Activated CD4-positive, alpha-beta T cell treated with anti-CD3 and anti-CD28 coated beads, Interleukin-2, amount 10 ng/mL, durations not matched to agents 7 days and 5 days (primary cell): ENCODE measurements at regions not wholly inside any gene's neighbourhood (a gene's known extent, or its start where the extent isn't known, plus 50 kb on each side); places are given as distances from the start of the nearest gene placed in this dataset.

Experiments
- CTCF ChIA-PET: fragments of 350-600 bp; sonication (Branson Sonifier 250); formaldehyde crosslinking; loops from one replicate; lab custom pipeline; 2021; ENCODE audit warnings: antibody characterized with exemption; lab: Charles Lee
- POLR2A ChIA-PET: fragments of 350-600 bp; sonication (Branson Sonifier 250); formaldehyde crosslinking; loops from one replicate; lab custom pipeline; 2021; ENCODE audit warnings: antibody characterized with exemption; lab: Charles Lee
- DNase-seq: peaks from one replicate; pipeline ENCODE4 v3.0.0-alpha.2; 2020
- H3K27ac Mint-ChIP-seq: one replicate; pipeline ENCODE4 v1.8.0; 2021; ENCODE audit warnings: mild to moderate bottlenecking, moderate library complexity, mixed read lengths
- H3K27me3 Mint-ChIP-seq: one replicate; pipeline ENCODE4 v1.8.0; 2021; ENCODE audit warnings: mixed read lengths
- H3K36me3 Mint-ChIP-seq: one replicate; pipeline ENCODE4 v1.8.0; 2021; ENCODE audit warnings: low read depth, mixed read lengths
- H3K4me1 Mint-ChIP-seq: one replicate; pipeline ENCODE4 v1.8.0; 2021; ENCODE audit warnings: mixed read lengths
- H3K4me3 Mint-ChIP-seq: one replicate; pipeline ENCODE4 v1.8.0; 2021; ENCODE audit warnings: mild to moderate bottlenecking, moderate library complexity, mixed read lengths
- H3K9me3 Mint-ChIP-seq: one replicate; pipeline ENCODE4 v1.8.0; 2021; ENCODE audit warnings: mixed read lengths

DNA sequence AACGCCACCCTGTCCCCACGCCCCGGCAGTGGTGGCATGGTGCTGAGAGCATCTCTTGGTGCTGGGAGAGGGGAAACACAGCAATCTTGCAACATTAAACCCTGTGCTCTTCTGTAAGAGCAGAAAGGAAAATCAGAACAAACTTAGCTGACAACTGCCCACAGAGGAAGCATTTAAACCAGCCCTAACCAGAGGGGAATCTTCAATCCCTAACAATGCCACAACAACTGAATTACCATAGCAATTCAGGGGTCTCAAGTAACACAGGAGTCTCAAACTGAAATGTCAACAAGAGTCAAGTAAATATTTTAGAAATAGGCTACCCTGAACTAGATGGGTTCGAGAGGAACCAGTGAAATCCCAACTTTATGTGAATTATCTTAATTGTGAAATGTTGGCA, 1983.6 kb downstream of the NCAM2 start:
- POLR2A ChIA-PET = no interaction called here
- Mint-ChIP-seq H3K4me3 (no peak overlapping the region), H3K9me3 (peaks cover 6% of the 10 kb centered on the region), H3K4me1 (no peaks in the 10 kb centered on the region), H3K36me3 (no peaks in the 10 kb centered on the region), H3K27ac (no peak overlapping the region), H3K27me3 (no peaks in the 10 kb centered on the region)
- no peak for DNase-seq
- CTCF ChIA-PET = interaction anchor here (1.3 kb wide), 1 partner anchor 12 kb away, joined by 3 read pairs; no protein-coding TSS in a partner anchor

DNA sequence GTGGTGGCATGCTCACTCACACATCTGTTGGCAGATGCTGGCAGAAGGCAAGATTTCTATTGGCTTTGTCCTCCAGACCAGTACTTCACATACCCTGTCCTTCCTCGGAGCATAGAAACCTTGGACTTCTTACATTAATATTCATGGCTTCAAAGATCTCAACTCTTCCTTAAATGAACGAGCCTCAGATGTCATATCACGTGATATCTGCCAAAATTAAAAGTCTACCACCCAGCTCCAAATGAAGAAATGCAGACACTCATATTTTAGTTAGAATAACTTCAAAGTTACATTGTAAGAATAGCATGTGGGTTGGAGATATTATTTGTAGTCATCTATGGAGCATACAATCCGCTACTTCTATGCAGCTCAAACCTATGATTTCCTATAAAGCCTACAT, 1994.9 kb downstream of the NCAM2 start:
- H3K4me3 Mint-ChIP-seq = no peak overlapping the region
- peaks cover 4% of the 10 kb centered on the region for H3K9me3 Mint-ChIP-seq
- no peaks in the 10 kb centered on the region for H3K36me3 Mint-ChIP-seq
- ChIA-PET POLR2A (no interaction called here), CTCF (interaction anchor here (1.2 kb wide), 1 partner anchor 21 kb away, joined by 3 read pairs; no protein-coding TSS in a partner anchor)
- DNase-seq = no peak
- H3K27ac Mint-ChIP-seq = no peak overlapping the region
- no peaks in the 10 kb centered on the region for H3K27me3 Mint-ChIP-seq
- no peaks in the 10 kb centered on the region for H3K4me1 Mint-ChIP-seq

DNA sequence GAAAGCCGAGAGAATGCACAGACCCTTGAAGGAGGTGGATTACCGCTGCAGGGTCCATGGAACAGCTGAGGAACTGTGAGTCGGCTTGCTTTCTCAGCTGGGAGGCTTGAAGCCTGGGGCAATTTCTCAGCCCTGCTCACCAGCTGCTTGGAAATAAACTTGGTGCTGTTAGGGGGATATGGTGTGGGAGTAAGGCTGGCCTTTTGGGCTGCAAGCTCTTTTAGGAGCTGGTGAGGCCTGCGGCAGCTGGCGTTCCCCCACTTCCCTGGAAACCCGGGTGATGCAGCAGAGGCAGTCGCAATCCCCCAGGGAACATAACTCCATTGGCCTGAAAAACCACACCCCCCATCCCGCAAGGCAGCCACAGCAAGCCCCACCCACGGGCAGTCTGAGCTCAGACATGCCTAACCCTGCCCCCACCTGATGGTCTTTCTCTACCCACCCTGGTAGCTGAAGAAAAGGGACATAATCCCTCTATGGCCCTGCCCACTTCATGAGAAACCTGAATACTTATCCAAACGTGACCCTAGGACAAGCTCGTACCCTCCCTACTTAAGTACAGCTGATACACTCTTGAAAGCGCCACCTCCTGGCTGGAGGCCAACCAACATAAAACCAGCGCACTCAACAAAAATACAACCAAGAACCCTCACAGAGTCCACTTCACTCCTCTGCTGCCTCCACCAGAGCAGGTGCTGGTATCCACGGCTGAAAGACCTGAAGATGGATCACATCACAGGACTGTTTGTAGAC, 1995.8 kb downstream of the NCAM2 start:
- H3K27ac Mint-ChIP-seq = no peak overlapping the region
- ChIA-PET CTCF (interaction anchor here (0.8 kb wide), 1 partner anchor 12 kb away, joined by 3 read pairs; no protein-coding TSS in a partner anchor), POLR2A (no interaction called here)
- no peak for DNase-seq
- H3K9me3 Mint-ChIP-seq = peaks cover 2% of the 10 kb centered on the region
- H3K4me1 Mint-ChIP-seq = no peaks in the 10 kb centered on the region
- no peaks in the 10 kb centered on the region for H3K36me3 Mint-ChIP-seq
- no peaks in the 10 kb centered on the region for H3K27me3 Mint-ChIP-seq
- no peak overlapping the region for H3K4me3 Mint-ChIP-seq

DNA sequence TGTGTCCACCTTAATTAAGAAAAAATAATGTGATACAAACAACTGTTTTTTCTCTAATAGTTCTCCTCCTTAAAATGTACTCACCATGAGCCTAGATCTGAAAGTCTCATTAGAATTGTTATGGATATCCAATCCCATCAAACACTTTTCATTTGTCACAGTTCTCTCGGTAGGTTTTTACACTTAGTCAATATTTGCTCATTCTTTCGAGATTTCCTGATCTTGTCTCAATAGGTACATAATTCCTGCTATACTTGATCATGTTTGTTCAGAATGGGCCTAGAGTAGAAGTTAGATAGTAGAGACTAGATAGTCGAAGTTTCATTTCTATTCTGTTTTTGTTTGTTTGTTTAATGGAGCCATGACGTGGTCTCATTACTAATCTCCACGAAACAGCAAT, 2005.7 kb downstream of the NCAM2 start:
- no peak overlapping the region for H3K27ac Mint-ChIP-seq
- no peaks in the 10 kb centered on the region for H3K4me1 Mint-ChIP-seq
- DNase-seq = no peak
- no peaks in the 10 kb centered on the region for H3K27me3 Mint-ChIP-seq
- no peak overlapping the region for H3K4me3 Mint-ChIP-seq
- POLR2A ChIA-PET = no interaction called here
- no peaks in the 10 kb centered on the region for H3K36me3 Mint-ChIP-seq
- CTCF ChIA-PET = no interaction called here
- peaks cover 5% of the 10 kb centered on the region for H3K9me3 Mint-ChIP-seq

DNA sequence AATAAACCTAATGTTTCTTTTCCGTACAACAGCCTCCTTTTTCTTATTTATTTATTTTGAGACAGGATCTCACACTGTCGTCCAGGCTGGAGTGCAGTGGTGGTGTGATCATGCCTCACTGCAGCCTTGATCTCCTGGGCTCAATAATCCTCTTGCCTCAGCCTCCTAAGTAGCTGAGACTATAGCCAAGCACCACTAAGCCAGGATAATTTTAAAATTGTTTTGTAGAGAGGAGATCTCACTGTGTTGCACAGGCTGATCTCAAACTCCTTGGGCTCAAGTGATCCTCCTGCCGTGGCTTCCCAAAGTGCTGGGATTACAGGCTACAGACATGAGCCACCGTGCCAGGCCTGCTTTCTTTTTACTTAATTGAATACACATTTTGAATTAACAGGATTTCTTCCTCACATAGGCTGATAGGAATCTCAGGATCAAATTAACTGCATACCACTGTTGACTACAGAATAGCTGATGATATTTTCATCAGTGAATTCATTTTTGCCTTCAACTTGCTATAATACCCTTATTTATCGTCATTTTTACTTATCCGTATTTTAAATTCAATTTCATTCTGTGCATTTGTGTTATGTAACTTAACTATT, 2010.5 kb downstream of the NCAM2 start:
- H3K27me3 Mint-ChIP-seq = no peaks in the 10 kb centered on the region
- no peaks in the 10 kb centered on the region for H3K36me3 Mint-ChIP-seq
- CTCF ChIA-PET = no interaction called here
- no peaks in the 10 kb centered on the region for H3K4me1 Mint-ChIP-seq
- H3K4me3 Mint-ChIP-seq = no peak overlapping the region
- DNase-seq = no peak
- peaks cover 5% of the 10 kb centered on the region for H3K9me3 Mint-ChIP-seq
- POLR2A ChIA-PET = no interaction called here
- H3K27ac Mint-ChIP-seq = no peak overlapping the region

DNA sequence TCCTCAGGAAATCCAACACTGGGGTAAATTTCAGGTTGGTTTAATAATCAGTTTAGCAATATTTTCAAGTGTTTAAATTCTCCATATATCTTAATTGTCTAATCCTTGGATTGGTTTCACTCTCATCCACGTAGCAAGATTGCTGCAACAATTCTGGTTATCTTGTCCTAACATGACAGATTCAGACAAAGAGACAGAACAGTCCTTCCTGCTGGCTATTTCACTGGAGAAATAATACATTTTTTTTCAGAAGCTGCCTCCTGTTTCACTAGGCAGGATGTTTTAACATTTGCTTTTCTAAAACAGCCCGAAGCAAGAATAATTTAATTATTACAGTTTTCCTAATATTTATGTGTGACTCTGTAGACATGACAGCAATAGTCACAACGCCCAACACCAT, 2011.2 kb downstream of the NCAM2 start:
- H3K4me1 Mint-ChIP-seq = no peaks in the 10 kb centered on the region
- no peaks in the 10 kb centered on the region for H3K27me3 Mint-ChIP-seq
- ChIA-PET CTCF (no interaction called here), POLR2A (no interaction called here)
- H3K4me3 Mint-ChIP-seq = no peak overlapping the region
- peaks cover 5% of the 10 kb centered on the region for H3K9me3 Mint-ChIP-seq
- DNase-seq = no peak
- no peak overlapping the region for H3K27ac Mint-ChIP-seq
- H3K36me3 Mint-ChIP-seq = no peaks in the 10 kb centered on the region

DNA sequence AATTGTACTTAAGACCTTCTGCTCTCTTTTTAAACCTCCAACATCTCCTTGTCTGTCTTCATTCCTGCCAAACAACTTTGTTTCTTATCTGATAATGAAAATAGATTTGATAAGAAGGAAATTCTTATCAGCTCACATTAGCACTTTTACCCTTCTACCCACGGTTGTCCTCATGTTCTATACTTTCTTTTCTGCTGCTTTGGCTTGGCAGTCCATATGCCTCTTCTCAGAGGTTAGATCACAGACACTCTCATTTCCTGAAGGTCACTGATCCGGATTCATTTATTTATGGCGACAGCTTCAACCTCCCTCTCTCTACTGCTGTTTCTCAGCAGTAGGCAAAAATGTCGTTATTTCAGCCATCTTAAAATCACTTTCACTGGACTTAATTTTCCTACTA, 2015.8 kb downstream of the NCAM2 start:
- Mint-ChIP-seq H3K4me3 (no peak overlapping the region), H3K36me3 (no peaks in the 10 kb centered on the region), H3K4me1 (no peaks in the 10 kb centered on the region), H3K27ac (no peak overlapping the region), H3K9me3 (peaks cover 3% of the 10 kb centered on the region), H3K27me3 (no peaks in the 10 kb centered on the region)
- ChIA-PET POLR2A (no interaction called here), CTCF (interaction anchor here (0.7 kb wide), 1 partner anchor 22 kb away, joined by 3 read pairs; no protein-coding TSS in a partner anchor)
- DNase-seq = no peak

DNA sequence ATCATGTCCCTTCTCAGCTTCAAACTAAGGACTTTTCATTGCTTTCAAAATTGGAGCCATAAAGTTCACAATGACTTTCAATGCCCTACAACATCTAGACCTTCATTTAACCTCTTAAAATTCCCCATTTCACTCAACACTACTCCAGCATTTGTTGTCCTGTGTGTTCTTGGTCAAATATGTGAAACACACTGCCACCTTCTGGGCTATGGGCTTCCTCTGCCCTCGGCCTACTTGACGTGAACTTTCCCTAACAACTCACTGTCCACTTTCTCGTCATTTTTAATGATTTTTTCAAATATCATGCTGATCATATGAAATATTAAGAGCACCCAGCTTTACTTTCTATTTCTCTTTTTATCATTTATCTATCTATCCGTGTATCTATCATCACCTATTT, 2018.4 kb downstream of the NCAM2 start:
- Mint-ChIP-seq H3K4me1 (no peaks in the 10 kb centered on the region), H3K27ac (no peak overlapping the region), H3K9me3 (peaks cover 6% of the 10 kb centered on the region), H3K4me3 (no peak overlapping the region), H3K36me3 (no peaks in the 10 kb centered on the region), H3K27me3 (no peaks in the 10 kb centered on the region)
- ChIA-PET POLR2A (interaction anchor here (0.7 kb wide), 1 partner anchor 94 kb away, joined by 3 read pairs; no protein-coding TSS in a partner anchor), CTCF (no interaction called here)
- no peak for DNase-seq

DNA sequence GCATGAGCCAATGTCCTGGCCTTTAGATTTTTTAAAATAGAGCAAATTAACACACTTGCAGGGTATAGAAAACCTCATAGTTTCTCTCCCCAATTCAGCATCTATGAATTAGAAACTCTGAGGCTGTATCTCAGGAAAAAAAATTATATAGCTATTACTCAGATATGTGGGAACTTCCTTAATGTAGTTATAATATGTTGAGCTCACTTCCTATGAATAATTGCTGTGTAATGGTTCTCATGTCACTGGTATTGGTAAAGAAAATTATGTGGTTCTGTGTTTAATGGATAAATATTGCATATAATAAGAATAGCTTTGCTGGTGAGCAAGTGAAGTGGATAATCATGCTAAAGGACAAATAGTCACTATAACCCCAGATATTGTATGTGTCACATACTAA, 2019.8 kb downstream of the NCAM2 start:
- Mint-ChIP-seq H3K4me3 (no peak overlapping the region), H3K9me3 (peaks cover 8% of the 10 kb centered on the region), H3K36me3 (no peaks in the 10 kb centered on the region), H3K4me1 (no peaks in the 10 kb centered on the region), H3K27ac (no peak overlapping the region), H3K27me3 (no peaks in the 10 kb centered on the region)
- DNase-seq = no peak
- ChIA-PET CTCF (no interaction called here), POLR2A (no interaction called here)

DNA sequence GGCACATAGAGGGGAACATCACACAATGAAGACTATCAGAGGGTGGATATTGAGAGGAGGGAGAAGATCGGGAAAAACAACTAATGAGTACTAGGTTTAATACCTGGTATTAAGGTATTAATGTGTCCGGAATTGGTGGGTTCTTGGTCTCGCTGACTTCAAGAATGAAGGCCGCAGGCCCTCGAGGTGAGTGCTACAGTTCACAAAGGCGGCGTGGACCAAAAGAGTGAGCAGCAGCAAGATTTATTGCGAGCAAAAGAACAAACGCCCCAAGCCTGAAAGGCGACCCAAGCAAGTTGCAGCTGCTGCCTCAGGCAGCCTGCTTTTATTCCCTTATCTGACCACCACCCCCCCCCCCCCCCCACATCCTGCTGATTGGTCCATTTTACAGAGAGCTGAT, 2022.8 kb downstream of the NCAM2 start:
- Mint-ChIP-seq H3K4me3 (no peak overlapping the region), H3K9me3 (peaks cover 5% of the 10 kb centered on the region), H3K36me3 (no peaks in the 10 kb centered on the region), H3K27me3 (no peaks in the 10 kb centered on the region), H3K4me1 (no peaks in the 10 kb centered on the region), H3K27ac (no peak overlapping the region)
- no peak for DNase-seq
- ChIA-PET CTCF (no interaction called here), POLR2A (no interaction called here)

DNA sequence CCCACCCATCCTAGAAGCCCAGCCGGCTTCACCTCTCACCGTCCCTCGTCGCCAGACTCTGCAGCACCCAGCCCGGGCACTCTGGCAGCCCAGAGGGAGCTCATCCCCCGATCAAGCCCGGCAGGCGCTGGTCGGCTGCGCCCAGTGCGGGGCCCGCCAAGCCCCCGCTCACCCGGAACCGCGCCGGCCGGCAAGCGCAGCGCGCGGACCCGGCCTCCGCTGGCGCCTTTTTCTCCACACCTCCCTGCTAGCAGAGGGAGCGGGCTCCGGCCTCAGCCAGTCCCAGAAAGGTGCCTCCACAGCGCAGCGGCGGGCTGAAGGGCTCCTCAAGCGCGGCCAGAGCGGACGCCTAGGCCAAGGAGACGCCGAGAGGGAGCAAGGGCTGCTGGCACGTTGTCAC, 2023.3 kb downstream of the NCAM2 start:
- H3K36me3 Mint-ChIP-seq = no peaks in the 10 kb centered on the region
- POLR2A ChIA-PET = no interaction called here
- H3K9me3 Mint-ChIP-seq = peaks cover 5% of the 10 kb centered on the region
- no peaks in the 10 kb centered on the region for H3K27me3 Mint-ChIP-seq
- CTCF ChIA-PET = no interaction called here
- no peak overlapping the region for H3K27ac Mint-ChIP-seq
- no peaks in the 10 kb centered on the region for H3K4me1 Mint-ChIP-seq
- no peak for DNase-seq
- H3K4me3 Mint-ChIP-seq = no peak overlapping the region

DNA sequence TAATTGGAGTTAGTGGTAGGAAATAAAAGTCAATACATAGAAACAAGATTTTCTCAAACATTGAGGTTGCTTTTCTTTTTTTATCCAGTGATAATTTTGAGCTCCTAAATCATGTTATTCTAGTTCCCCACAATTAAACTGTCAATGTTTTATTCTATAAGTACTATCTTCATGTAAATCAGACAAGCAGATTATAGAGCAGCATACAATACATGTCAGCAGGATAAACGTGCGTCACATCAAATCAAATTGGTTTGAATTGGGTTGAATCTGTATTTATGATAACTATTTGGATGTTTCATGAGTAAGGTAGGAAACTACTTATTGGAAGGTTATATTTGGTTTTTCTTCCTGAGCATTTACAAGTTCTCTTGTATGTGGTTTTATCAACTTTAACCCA, 2028.7 kb downstream of the NCAM2 start:
- no peaks in the 10 kb centered on the region for H3K36me3 Mint-ChIP-seq
- no peaks in the 10 kb centered on the region for H3K4me1 Mint-ChIP-seq
- no peaks in the 10 kb centered on the region for H3K27me3 Mint-ChIP-seq
- ChIA-PET CTCF (no interaction called here), POLR2A (no interaction called here)
- DNase-seq = no peak
- H3K4me3 Mint-ChIP-seq = no peak overlapping the region
- H3K27ac Mint-ChIP-seq = no peak overlapping the region
- peaks cover 2% of the 10 kb centered on the region for H3K9me3 Mint-ChIP-seq

DNA sequence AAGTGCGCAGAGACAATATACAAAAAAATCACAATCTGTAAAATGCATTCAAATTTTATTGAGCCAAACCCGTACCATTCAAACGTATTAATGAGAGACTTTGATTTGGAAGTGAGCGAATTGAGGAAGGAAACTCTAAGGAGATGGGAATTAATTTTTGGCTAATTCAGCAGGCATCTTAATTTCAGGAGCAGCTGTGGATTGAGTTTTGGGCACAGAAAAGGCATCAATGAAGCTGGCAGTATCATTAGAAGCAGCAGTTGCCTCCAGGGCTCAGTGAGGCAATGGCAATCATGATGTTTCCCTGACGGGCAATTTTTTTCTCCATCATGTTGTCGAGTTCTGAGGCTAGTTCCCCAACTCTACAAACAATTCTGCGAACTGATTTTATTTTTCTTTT, 2041.6 kb downstream of the NCAM2 start:
- CTCF ChIA-PET = no interaction called here
- POLR2A ChIA-PET = no interaction called here
- no peaks in the 10 kb centered on the region for H3K9me3 Mint-ChIP-seq

More for the DNA sequence above, 2041.6 kb downstream of the NCAM2 start:
- H3K4me1 Mint-ChIP-seq = no peaks in the 10 kb centered on the region
- DNase-seq = no peak
- H3K4me3 Mint-ChIP-seq = no peak overlapping the region
- no peaks in the 10 kb centered on the region for H3K36me3 Mint-ChIP-seq
- no peak overlapping the region for H3K27ac Mint-ChIP-seq
- H3K27me3 Mint-ChIP-seq = no peaks in the 10 kb centered on the region
